OCI-LY3 (cell line): ENCODE measurements at regions not wholly inside any gene's neighbourhood (a gene's known extent, or its start where the extent isn't known, plus 50 kb on each side); places are given as distances from the start of the nearest gene placed in this dataset.

Experiments used
- H2AFZ ChIP-seq: fragments of 200-600, 300-600 bp; shearing (Covaris generic); 2 replicates; pipeline ENCODE4 v1.6.0; 2014; ENCODE audit warnings: antibody characterized with exemption, low read depth, low read length
- H3K27ac ChIP-seq: fragments of 200-600, 300-600 bp; sonication (generic); 2 replicates; pipeline ENCODE4 v1.5.1; 2014; ENCODE audit warnings: mild to moderate bottlenecking, low read length, moderate library complexity, mixed read lengths
- H3K27me3 ChIP-seq: fragments of 200-600, 300-600 bp; sonication (generic); 2 replicates; pipeline ENCODE4 v1.6.1; 2014; ENCODE audit warnings: low read depth, low read length, mixed read lengths
- H3K36me3 ChIP-seq: fragments of 200-600, 300-600 bp; sonication (generic); replicated peaks from 2 replicates; pipeline ENCODE3; 2014; ENCODE audit warnings: low read depth, low read length, mixed read lengths
- H3K4me1 ChIP-seq: fragments of 300-600, 200-600 bp; sonication (generic); 2 replicates; pipeline ENCODE4 v1.6.1; 2014; ENCODE audit warnings: low read length, mixed read lengths
- H3K4me2 ChIP-seq: fragments of 200-600, 300-600 bp; sonication (generic); 2 replicates; pipeline ENCODE4 v1.6.1; 2014; ENCODE audit warnings: low read length, mixed read lengths
- H3K4me3 ChIP-seq: fragments of 300-600, 200-600 bp; sonication (generic); 2 replicates; pipeline ENCODE4 v1.5.1; 2014; ENCODE audit warnings: antibody characterized with exemption, mild to moderate bottlenecking, low read length, moderate library complexity
- H3K79me2 ChIP-seq: fragments of 300-600, 200-600 bp; shearing (Covaris generic); 2 replicates; pipeline ENCODE4 v1.6.1; 2014; ENCODE audit warnings: mild to moderate bottlenecking, low read length, mixed read lengths
- H3K9ac ChIP-seq: fragments of 300-600, 200-600 bp; shearing (Covaris generic); 2 replicates; pipeline ENCODE4 v1.6.0; 2014; ENCODE audit warnings: mild to moderate bottlenecking, low read length, moderate library complexity
- H3K9me3 ChIP-seq: fragments of 200-600, 300-600 bp; shearing (Covaris generic); 2 replicates; pipeline ENCODE4 v1.6.1; 2014; ENCODE audit warnings: low read length, mixed read lengths; ENCODE audit not compliant: insufficient read depth
- H4K20me1 ChIP-seq: fragments of 200-600, 300-600 bp; sonication (generic); 2 replicates; pipeline ENCODE4 v1.6.1; 2016; ENCODE audit warnings: low read length, mixed read lengths; ENCODE audit not compliant: insufficient read depth
- CTCF ChIP-seq: fragments of 200-600, 300-600 bp; sonication (generic); IDR thresholded peaks from 2 replicates; pipeline ENCODE4 v1.5.1; 2014; ENCODE audit warnings: antibody characterized with exemption, low read length, low read depth
- EZH2phosphoT487 ChIP-seq: fragments of 200-600 bp; shearing (Covaris generic); IDR thresholded peaks from 2 replicates; pipeline ENCODE4 v1.6.1; 2018; ENCODE audit warnings: antibody characterized with exemption, mixed run types, low read depth

DNA sequence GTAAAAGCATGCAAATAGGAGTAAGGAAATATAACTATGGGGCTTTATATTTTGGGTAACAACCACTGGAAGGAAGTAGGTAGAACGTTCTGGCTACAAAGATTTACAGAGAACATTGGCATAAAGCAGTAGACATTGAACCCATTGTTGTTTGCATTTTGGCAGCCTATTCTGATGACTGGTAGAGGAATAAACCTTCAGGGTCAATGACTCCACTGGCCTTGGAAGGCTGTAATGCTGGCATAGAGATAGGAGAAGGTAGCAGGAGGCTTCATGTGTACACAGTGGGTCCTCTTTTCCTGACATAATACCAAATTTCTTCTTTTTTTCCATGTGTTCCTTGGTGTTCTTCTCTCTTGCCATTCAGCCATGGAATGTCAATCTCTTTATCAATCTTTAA lies 462.8 kb upstream of the ZNF462 start:
- no peaks in the 10 kb centered on the region for H4K20me1 ChIP-seq
- H3K4me3 ChIP-seq: no peak overlapping the region

GRCh38 chr9:106400950-106401349 lies 462.0 kb upstream of the ZNF462 start:
- H3K79me2 ChIP-seq: no peaks in the 10 kb centered on the region
- no peak overlapping the region for H3K27ac ChIP-seq
- TF ChIP-seq EZH2phosphoT487 (no peak), CTCF (no peak)
- no peaks in the 10 kb centered on the region for H3K27me3 ChIP-seq
- H3K4me3 ChIP-seq: no peak overlapping the region
- H2AFZ ChIP-seq: no peak overlapping the region
- no peaks in the 10 kb centered on the region for H3K9me3 ChIP-seq
- H3K4me1 ChIP-seq: no peaks in the 10 kb centered on the region
- no peaks in the 10 kb centered on the region for H3K36me3 ChIP-seq
- H4K20me1 ChIP-seq: no peaks in the 10 kb centered on the region
- no peak overlapping the region for H3K9ac ChIP-seq
- H3K4me2 ChIP-seq: no peak overlapping the region

More for the DNA sequence above, 462.8 kb upstream of the ZNF462 start:
- H3K36me3 ChIP-seq: no peaks in the 10 kb centered on the region
- H3K9ac ChIP-seq: no peak overlapping the region
- no peak overlapping the region for H2AFZ ChIP-seq
- H3K79me2 ChIP-seq: no peaks in the 10 kb centered on the region
- no peak overlapping the region for H3K4me2 ChIP-seq
- no peak overlapping the region for H3K27ac ChIP-seq
- H3K9me3 ChIP-seq: no peaks in the 10 kb centered on the region
- TF ChIP-seq EZH2phosphoT487: no peak
- no peak for TF ChIP-seq CTCF
- H3K4me1 ChIP-seq: no peaks in the 10 kb centered on the region
- no peaks in the 10 kb centered on the region for H3K27me3 ChIP-seq

DNA sequence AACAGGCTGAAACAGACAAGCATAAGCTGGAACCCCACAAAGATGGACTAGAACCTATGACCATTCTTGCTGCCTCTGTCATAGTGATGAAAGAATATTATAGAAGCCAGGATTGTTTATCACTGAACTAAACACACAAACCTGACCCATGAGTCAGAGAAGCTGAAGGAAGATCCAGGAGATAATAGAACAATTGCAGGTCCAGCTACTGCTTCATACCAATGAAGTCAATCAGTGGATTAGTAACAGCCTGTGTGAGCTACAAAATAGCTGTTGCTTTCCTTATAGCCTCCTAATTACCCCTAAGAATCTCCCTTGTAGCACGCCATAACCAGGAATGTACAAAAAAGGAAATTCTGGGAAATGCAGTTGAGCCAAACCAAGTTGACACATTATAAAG lies 459.9 kb upstream of the ZNF462 start:
- no peaks in the 10 kb centered on the region for H3K4me1 ChIP-seq

DNA sequence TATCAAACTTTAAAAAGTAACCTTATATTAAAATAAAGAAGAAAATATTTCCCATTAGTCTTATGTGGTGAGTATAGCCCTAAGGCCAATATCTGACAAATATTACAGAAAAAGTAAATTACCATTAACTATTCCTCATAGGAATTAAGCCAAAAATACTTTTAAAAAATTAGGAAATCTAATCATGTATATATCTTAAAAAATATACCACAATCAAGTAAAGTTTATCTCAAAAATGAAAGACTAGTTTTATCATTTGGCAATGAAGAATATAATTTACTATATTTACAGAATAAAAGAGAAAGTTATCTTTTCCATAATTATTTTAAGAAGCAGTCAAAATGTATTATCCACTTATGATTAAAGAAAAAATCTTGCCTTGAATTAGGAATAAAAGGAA lies 458.8 kb upstream of the ZNF462 start:
- no peak overlapping the region for H2AFZ ChIP-seq
- H3K9ac ChIP-seq: no peak overlapping the region
- H3K36me3 ChIP-seq: no peaks in the 10 kb centered on the region
- no peaks in the 10 kb centered on the region for H4K20me1 ChIP-seq
- H3K27me3 ChIP-seq: no peaks in the 10 kb centered on the region
- no peak overlapping the region for H3K4me3 ChIP-seq
- H3K79me2 ChIP-seq: no peaks in the 10 kb centered on the region
- no peaks in the 10 kb centered on the region for H3K9me3 ChIP-seq
- no peak for TF ChIP-seq EZH2phosphoT487
- no peak for TF ChIP-seq CTCF
- no peaks in the 10 kb centered on the region for H3K4me1 ChIP-seq
- H3K4me2 ChIP-seq: no peak overlapping the region
- H3K27ac ChIP-seq: no peak overlapping the region

More for the DNA sequence above, 459.9 kb upstream of the ZNF462 start:
- Histone ChIP-seq H3K27me3 (no peaks in the 10 kb centered on the region), H3K9ac (no peak overlapping the region), H3K27ac (no peak overlapping the region), H3K4me2 (no peak overlapping the region), H2AFZ (no peak overlapping the region), H3K36me3 (no peaks in the 10 kb centered on the region), H3K79me2 (no peaks in the 10 kb centered on the region), H4K20me1 (no peaks in the 10 kb centered on the region), H3K9me3 (no peaks in the 10 kb centered on the region), H3K4me3 (no peak overlapping the region)
- no peak for TF ChIP-seq EZH2phosphoT487
- TF ChIP-seq CTCF: no peak
